ENCODE measurements at regions not wholly inside any gene's neighbourhood (a gene's known extent, or its start where the extent isn't known, plus 50 kb on each side); places are given as distances from the start of the nearest gene placed in this dataset.

DNA sequence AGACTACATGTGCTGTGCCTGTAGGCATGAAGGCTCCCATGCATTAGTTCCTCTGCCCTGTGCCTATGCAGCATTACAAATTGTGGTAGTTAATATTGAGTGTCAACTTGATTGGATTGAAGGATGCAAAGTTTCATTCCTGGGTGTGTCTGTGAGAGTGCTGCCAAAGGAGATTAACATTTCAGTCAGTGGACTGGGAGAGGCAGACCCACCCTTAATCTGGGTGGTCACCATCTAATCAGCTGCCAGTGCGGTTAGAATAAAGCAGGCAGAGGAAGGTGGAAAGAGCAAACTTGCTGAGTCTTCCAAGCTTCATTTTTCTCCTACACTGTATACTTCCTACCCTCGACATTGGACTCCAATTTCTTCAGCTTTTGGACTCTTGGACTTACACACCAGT is 460.2 kb upstream of the SMIM31 start:
- H3K4me3 ChIP-seq (replicated peaks; ENCODE audit: low read depth, low read length): no peak overlapping the region
- no peaks in the 10 kb centered on the region for H3K36me3 ChIP-seq (ENCODE audit: control insufficient read depth, insufficient read depth, low read length)
- TF ChIP-seq, protein P1, sequence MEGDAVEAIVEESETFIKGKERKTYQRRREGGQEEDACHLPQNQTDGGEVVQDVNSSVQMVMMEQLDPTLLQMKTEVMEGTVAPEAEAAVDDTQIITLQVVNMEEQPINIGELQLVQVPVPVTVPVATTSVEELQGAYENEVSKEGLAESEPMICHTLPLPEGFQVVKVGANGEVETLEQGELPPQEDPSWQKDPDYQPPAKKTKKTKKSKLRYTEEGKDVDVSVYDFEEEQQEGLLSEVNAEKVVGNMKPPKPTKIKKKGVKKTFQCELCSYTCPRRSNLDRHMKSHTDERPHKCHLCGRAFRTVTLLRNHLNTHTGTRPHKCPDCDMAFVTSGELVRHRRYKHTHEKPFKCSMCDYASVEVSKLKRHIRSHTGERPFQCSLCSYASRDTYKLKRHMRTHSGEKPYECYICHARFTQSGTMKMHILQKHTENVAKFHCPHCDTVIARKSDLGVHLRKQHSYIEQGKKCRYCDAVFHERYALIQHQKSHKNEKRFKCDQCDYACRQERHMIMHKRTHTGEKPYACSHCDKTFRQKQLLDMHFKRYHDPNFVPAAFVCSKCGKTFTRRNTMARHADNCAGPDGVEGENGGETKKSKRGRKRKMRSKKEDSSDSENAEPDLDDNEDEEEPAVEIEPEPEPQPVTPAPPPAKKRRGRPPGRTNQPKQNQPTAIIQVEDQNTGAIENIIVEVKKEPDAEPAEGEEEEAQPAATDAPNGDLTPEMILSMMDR (IDR thresholded peaks at IDR 0.05; ENCODE audit: insufficient read depth, low read length, poor library complexity, severe bottlenecking): no peak
- no peaks in the 10 kb centered on the region for H3K27me3 ChIP-seq (replicated peaks; ENCODE audit: control insufficient read depth, insufficient read depth, low read length)
- no peak for DNase-seq (ENCODE audit: extremely low read depth, insufficient read length)

DNA sequence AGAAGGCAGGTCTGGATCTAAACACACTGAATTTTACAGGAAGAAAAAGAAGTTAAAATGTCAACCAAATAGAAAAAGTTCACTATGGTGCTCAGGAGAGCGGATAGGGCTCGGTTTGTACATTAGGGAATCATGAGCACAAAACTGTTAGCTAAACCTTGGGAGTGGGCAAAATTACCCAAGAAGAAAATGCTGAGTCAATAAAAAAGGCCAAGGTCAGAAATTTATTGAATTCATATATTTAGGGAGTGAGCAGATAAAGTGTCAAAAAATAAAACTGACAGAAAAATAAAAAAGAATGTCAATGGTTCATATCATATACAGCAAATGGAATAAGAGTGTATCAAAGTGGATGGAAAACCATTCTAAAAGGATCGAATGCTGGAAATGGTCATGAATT is 452.5 kb upstream of the SMIM31 start:
- no peak overlapping the region for H3K4me3 ChIP-seq (replicated peaks; ENCODE audit: low read depth, low read length)
- DNase-seq (ENCODE audit: extremely low read depth, insufficient read length): no peak
- no peaks in the 10 kb centered on the region for H3K27me3 ChIP-seq (replicated peaks; ENCODE audit: control insufficient read depth, insufficient read depth, low read length)
- H3K36me3 ChIP-seq (ENCODE audit: control insufficient read depth, insufficient read depth, low read length): no peaks in the 10 kb centered on the region
- TF ChIP-seq, protein P1 (IDR thresholded peaks at IDR 0.05; ENCODE audit: insufficient read depth, low read length, poor library complexity, severe bottlenecking): no peak

DNA sequence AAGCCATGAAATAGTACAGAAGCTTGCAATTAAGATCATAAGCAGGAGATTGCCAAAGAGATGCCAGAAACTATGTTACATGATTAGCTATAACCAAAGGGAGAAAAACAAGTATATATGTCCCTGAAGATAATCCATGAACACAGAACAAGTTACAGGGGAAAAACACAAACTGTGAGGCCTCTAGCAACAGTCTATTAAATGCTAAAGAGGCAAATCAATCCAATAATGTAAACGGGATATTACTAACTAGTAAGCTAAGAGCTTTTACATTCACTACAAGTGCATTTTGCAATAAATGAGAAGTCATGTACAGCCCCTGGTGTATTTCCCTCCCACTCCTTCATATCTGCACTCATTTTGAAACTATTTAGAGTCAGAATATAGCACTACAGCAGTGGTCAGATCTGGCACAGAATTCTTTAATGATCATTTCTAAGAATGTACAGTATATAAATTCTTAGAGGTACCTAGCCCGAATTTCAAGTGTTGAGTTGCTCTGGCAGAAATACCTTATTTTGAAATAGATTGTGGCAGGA is 449.8 kb upstream of the SMIM31 start:
- TF ChIP-seq, protein P1 (IDR thresholded peaks at IDR 0.05; ENCODE audit: insufficient read depth, low read length, poor library complexity, severe bottlenecking): no peak
- H3K27me3 ChIP-seq (replicated peaks; ENCODE audit: control insufficient read depth, insufficient read depth, low read length): no peaks in the 10 kb centered on the region
- no peaks in the 10 kb centered on the region for H3K36me3 ChIP-seq (ENCODE audit: control insufficient read depth, insufficient read depth, low read length)
- H3K4me3 ChIP-seq (replicated peaks; ENCODE audit: low read depth, low read length): no peak overlapping the region
- DNase-seq (ENCODE audit: extremely low read depth, insufficient read length): peak; percentile 14

DNA sequence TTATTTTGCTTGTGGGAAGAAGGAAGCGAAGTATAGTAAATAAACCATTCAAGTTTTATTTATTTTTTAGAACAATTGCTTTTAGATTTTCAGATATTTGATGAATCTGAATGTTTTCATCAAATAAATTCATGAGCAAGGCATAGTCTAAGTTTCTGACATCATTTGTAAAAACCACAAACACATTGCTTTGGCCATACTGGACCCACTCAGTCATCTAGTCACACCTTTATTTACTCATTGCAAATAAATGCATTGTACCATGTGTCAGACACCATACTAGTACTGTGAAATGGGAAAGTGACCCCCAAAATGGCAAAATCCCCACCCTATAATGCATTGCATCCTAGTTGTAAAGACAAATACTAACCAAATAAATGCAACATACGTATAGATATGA is 449.1 kb upstream of the SMIM31 start:
- H3K27me3 ChIP-seq (replicated peaks; ENCODE audit: control insufficient read depth, insufficient read depth, low read length): no peaks in the 10 kb centered on the region
- H3K36me3 ChIP-seq (ENCODE audit: control insufficient read depth, insufficient read depth, low read length): no peaks in the 10 kb centered on the region
- DNase-seq (ENCODE audit: extremely low read depth, insufficient read length): no peak
- TF ChIP-seq, protein P1 (IDR thresholded peaks at IDR 0.05; ENCODE audit: insufficient read depth, low read length, poor library complexity, severe bottlenecking): no peak
- H3K4me3 ChIP-seq (replicated peaks; ENCODE audit: low read depth, low read length): no peak overlapping the region

DNA sequence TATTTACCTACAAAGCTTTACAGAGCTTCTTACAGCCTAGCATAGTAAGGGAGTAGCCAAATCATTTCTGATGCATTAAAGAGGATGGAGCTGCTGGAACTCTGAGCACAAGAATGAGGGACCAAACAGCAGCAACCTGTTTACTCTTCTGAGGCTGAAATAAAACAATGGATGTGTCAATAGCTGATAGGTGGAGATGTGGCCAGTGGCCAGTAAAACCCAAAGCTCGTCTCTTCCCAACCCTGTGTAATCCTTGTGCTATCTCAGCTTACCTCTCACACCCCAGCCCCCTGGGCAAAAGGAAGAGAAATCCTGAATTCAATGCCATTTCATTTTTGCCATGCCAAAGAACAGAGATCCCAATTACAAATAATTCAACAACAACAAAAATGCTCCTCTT is 446.7 kb upstream of the SMIM31 start:
- no peaks in the 10 kb centered on the region for H3K36me3 ChIP-seq (ENCODE audit: control insufficient read depth, insufficient read depth, low read length)
- DNase-seq (ENCODE audit: extremely low read depth, insufficient read length): no peak
- TF ChIP-seq, protein P1 (IDR thresholded peaks at IDR 0.05; ENCODE audit: insufficient read depth, low read length, poor library complexity, severe bottlenecking): no peak
- no peak overlapping the region for H3K4me3 ChIP-seq (replicated peaks; ENCODE audit: low read depth, low read length)
- no peaks in the 10 kb centered on the region for H3K27me3 ChIP-seq (replicated peaks; ENCODE audit: control insufficient read depth, insufficient read depth, low read length)

DNA sequence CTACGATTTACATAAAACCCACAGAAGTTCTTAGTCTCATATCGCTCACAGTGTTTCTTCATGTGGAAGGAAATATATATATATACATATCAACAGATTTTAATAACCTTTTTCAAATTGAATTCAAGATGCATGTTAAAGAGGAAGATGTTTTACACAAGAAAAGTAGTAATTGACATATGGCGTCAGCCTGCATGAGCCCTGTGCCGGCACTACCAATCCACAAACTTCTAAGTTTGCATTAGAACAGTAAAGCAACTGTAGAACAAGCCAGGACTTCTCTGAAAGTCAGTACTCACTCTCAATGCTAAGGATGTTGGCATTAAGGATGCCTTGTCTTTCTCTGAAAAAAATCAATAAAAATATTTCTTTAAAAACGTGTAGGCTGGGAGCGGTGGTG is 441.3 kb upstream of the SMIM31 start:
- DNase-seq (ENCODE audit: extremely low read depth, insufficient read length): no peak
- Histone ChIP-seq H3K4me3 (replicated peaks; ENCODE audit: low read depth, low read length) (no peak overlapping the region), H3K27me3 (replicated peaks; ENCODE audit: control insufficient read depth, insufficient read depth, low read length) (no peaks in the 10 kb centered on the region), H3K36me3 (ENCODE audit: control insufficient read depth, insufficient read depth, low read length) (no peaks in the 10 kb centered on the region)
- TF ChIP-seq, protein P1 (IDR thresholded peaks at IDR 0.05; ENCODE audit: insufficient read depth, low read length, poor library complexity, severe bottlenecking): no peak

All from GM06990 (cell line).